HG03039 (cell line): ENCODE measurements at regions not wholly inside any gene's neighbourhood (a gene's known extent, or its start where the extent isn't known, plus 50 kb on each side); places are given as distances from the start of the nearest gene placed in this dataset.
A peak's percentile ranks its signal among the peaks of the same experiment; 100 is the strongest.

Experiments
- ATAC-seq: cut with Tn5 transposase; IDR thresholded peaks from one replicate; pipeline ENCODE4 v1.9.1; 2021; ENCODE audit warnings: mild to moderate bottlenecking, moderate library complexity; ENCODE audit not compliant: unreplicated experiment

GRCh38 chr3:81936817-81937216, 175.4 kb upstream of the GBE1 start:
- ATAC-seq = no peak

DNA sequence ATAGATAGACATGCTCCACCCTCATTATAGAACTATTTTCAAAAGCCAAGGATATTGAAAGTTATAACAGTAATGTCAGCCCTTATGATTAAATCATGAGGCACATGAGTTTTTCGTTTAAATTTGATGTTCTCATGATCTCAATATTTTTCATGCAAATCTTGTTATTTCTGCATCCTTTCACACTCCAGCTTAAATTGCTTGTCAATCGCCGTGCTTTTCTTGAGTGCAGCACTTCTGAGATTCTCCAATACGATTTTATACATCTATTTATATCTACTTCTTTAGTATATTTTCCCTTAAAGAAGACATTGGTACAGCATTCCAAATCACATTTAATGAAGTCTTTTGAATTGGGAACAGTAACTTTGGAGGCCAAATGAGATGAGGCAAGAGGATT, 171.2 kb upstream of the GBE1 start:
- ATAC-seq = no peak

GRCh38 chr3:81931265-81932251, 170.1 kb upstream of the GBE1 start:
- no peak for ATAC-seq

DNA sequence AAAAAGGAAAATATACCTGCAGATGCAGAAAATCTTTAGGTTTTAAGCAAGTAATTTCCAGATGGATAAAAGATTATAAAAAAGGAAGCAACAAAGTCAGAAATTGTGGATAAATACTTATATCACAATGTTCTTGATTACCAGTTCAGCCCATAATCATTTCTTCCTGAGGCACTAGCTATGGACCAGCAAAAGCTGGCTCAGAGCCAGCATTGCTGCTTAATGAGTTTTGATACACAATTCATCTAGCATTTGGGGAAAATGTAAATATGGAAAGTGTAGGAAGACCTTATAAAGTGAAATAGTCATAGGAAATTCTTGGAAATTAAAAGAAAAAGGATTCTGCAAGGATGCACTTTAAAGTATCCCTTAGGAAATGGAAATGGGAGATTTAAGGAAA, 168.3 kb upstream of the GBE1 start:
- no peak for ATAC-seq

DNA sequence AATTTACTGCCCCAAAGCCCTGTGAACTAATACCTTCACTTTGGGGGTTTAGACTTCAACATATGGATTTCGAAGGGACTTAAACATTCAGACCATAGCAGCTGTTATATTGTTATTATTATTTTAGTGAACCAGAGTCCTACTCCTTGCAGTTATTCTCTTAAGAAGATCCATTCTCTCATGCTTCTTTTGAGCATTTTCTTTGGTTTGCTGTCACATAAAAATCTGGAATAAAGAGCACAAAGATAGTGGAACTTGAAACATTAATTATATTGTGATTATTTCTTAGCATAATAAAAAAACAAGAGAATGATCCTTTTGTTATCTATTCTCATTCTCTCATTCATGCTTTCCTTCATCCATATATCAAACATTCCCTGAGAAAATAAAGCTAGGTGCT, 166.4 kb upstream of the GBE1 start:
- ATAC-seq = no peak

GRCh38 chr3:81925385-81925784, 163.9 kb upstream of the GBE1 start:
- ATAC-seq = no peak

DNA sequence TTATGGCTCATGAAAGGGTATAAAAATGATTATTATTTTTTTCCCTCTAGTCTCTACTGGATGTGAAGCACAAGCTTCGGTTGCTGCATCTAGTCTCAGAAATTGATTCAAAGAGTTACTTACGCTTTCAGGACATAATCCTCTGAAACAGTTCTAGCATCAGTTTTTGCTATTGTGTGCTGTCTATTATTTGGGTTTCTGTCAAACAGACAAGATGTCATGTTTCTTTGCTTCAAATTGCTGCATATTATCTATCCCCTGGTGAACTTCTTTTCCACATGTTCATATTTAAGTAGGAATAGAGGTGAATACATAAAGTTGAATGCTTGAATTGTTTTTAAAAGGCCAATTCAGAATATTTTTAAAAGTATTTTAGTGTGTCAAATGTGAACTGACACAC, 161.6 kb upstream of the GBE1 start:
- ATAC-seq = no peak

GRCh38 chr3:81922404-81922803, 161.0 kb upstream of the GBE1 start:
- ATAC-seq = no peak

GRCh38 chr3:81920816-81921215, 159.4 kb upstream of the GBE1 start:
- ATAC-seq = no peak

DNA sequence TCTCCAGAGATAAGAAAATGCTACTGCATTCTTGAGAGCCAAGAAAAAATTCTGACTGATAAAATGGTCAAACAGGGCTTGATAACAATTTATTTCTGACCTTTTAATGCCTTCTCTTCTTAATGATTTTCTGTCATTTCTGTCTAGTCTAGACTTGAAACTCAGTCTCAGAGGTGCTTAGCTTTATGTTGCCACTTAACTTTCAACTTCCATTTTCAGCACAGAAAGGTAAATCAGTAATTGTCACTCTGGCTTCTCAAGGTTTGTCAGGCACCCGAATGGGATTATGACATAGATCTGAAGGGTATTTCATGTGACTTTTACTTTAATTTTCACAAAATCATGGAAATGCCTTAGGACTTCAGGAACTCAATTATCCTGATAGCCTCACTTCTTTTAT, 155.4 kb upstream of the GBE1 start:
- ATAC-seq = no peak

DNA sequence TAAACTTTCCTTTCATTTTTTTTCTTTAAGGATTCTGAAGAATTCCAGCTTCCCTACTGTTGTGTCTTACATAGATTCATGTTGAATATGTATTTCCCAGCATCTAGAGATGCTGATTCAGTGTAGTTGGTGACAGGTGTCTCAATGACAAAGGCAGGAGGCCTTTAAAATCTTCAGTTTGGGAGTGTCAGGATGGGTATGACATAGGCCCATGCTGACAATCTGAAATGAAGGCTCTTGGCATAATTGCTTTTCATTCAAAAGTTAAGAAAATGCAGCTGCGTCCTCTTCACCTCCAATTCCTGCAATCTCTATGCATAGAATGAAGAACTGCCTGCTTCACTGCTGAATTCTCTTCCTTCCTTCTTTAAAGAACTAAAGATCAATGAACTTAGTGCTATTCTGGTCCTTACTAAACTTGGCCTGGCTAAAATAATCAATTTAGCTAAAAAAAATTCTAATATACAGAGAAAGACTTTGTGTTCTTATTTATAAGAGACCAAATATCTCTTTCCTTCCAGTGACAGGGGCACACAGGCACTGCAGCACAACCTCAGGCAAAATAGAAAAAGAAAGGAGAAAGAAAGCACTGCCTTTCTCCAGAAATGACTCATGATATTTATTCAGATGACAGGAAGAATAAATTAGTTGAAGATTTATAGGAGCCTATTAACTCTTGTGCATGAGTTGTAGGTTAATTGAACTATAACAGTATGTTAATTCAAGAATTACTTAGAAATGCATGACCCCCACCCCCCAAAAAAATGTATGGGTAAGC, 152.6 kb upstream of the GBE1 start:
- ATAC-seq = no peak

DNA sequence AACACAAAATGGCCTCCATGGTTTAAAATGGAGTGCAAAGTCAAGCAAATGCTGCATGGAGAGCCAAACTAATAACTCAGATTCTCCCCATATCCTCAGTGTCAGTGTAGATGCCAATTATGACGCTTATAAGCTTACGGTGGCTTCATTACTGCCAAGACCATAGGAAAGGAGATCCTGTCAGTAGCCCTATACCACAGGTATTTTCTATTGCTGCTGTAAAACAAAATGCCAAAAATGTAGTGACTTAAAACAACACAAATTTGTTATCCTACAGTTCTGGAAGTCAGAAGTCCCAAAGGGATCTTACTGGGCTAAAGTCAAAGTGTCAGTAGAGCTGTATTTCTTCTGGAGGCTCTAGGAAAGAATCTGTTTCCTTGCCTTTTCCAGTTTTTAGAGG, 149.8 kb upstream of the GBE1 start:
- ATAC-seq = no peak

DNA sequence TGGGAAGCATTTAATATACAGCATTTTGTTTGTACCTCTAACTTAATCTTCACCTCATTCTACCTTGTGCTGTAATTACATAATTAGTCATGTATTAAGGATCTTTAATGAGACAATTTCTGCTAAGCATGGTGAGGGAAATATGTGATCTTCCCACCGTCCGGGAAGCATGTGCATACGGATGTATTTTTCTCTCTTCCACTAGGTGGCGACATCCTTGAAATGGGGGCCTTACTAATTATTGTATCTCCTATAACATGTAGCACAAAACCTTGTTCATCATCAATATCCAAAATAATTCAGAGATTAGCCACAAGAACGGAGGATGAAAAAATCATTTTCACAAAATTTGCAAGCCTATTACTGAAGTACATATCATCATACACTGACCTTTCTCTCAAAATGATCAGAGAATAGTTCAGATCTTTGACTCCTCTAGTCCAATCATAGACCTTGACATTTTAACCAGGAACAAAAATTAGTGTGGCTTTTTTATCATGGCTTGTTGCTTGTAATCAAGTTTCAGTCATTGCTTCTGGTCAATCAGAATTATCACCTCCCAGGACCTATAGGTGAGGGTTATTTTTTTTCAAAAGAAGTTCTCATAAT, 148.9 kb upstream of the GBE1 start:
- ATAC-seq = peak; percentile 62

- ATAC-seq = no peak
These were observed 148.4 kb upstream of the GBE1 start for GRCh38 chr3:81909796-81910195.

DNA sequence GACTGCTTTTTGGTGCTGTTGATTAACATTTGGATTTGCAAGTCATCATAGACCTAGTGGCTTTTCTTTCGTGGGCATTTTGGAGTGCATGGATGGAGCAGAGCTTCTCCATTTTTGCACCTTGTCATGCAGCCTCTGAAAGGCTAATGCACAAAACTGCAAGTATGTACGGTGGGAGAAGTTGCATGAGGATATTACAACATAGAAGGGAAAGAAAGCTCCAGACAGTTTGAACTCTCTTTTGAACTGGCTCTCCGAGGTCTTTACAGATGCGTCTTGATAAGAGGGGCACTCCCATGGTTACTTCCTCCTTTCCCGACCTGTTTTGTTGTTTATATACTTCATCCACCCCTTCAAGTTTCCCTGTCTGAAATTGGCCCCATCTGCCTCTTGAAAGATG, 147.1 kb upstream of the GBE1 start:
- no peak for ATAC-seq

DNA sequence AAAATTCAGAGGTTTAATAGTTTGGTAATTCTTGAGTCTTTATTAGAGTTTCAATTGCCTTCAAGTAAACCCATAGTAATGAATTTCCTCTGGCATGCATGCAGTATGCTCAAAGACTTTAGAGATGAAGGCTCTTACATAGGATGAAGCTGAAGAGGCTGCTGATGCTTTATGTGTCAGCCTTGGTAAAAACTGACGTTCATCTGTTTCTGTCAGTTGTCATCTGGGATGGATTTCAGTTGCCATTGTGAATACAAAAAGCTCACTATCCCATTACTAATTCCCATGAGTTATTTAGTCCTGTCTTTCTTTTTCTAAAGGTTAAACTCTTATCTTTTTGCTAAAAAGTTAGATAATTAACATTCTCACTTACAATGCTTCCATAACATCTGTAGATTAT, 136.9 kb upstream of the GBE1 start:
- ATAC-seq = no peak

GRCh38 chr3:81894598-81894997, 133.2 kb upstream of the GBE1 start:
- no peak for ATAC-seq

DNA sequence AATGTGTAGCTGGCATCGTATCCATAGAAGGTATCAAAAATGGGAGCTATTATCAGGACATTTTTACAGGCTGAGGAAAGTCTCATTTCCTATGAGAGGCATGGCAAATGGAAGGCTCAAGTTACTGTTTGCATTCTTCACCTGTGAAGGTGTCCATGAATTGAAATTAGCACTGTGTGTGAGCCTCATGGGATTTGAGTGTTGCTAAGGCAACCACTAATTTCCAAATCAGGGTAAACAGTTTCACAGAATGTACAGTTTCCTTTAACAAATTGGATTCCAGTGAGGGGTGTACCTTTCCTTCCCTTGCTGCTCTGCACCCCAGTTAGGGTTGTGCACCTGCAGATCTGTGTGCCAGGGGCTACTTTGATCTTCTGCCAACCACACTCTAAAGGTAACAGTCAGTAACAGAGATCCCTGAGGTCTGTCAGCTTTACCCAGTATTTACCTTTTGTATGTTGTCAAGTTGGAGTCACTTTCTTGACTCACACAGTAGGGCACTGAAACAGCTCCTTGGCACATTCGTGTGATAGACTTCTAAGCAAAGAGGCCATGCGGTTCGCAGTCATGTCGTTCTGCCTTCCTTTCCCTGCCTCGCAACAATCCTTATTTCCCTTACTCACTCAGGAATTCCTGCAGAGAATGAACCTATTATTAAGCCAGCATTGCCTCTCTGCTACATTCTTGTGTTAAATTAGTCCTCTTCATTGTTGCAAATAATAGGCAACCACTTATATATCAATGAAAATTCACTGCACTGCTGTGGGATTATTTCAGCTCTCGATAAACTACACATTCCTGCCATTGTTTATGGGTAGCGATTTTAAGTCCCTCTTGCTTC, 129.8 kb upstream of the GBE1 start:
- no peak for ATAC-seq

- no peak for ATAC-seq
These were observed 127.6 kb upstream of the GBE1 start for GRCh38 chr3:81888914-81889557.

- no peak for ATAC-seq
These were observed 126.0 kb upstream of the GBE1 start for GRCh38 chr3:81887448-81887847.
